ENCODE measurements at regions not wholly inside any gene's neighbourhood (a gene's known extent, or its start where the extent isn't known, plus 50 kb on each side); places are given as distances from the start of the nearest gene placed in this dataset.

GRCh38 chr12:124099661-124100060 is 126.6 kb downstream of the ZNF664 start:
- TF ChIP-seq POLR2AphosphoS5 (IDR thresholded peaks at IDR 0.05) (no peak), CTCF (IDR thresholded peaks at IDR 0.05; ENCODE audit: poor library complexity, severe bottlenecking) (no peak)

Measured in neural cell (in vitro differentiated cells).